NB4 (cell line): ENCODE measurements at regions not wholly inside any gene's neighbourhood (a gene's known extent, or its start where the extent isn't known, plus 50 kb on each side); places are given as distances from the start of the nearest gene placed in this dataset.

ENCODE experiments used
- DNase-seq: peaks from one replicate; pipeline ENCODE4 v3.0.0; 2010; ENCODE audit warnings: low read depth
- H3K4me3 ChIP-seq: one replicate; pipeline ENCODE4 v1.5.1; 2011; ENCODE audit warnings: mild to moderate bottlenecking, low read depth, low read length, moderate library complexity
- CTCF ChIP-seq: IDR thresholded peaks from one replicate; pipeline ENCODE4 v1.5.1; 2012; ENCODE audit warnings: low read depth, low read length
- MAX ChIP-seq: IDR thresholded peaks from 2 replicates; pipeline ENCODE4 v1.6.1; 2011; ENCODE audit warnings: low read depth, low read length
- MYC ChIP-seq: IDR thresholded peaks from 2 replicates; pipeline ENCODE4 v1.6.1; 2011; ENCODE audit warnings: low read depth, low read length
- POLR2A ChIP-seq: IDR thresholded peaks from 2 replicates; pipeline ENCODE4 v1.6.1; 2011; ENCODE audit warnings: mild to moderate bottlenecking; ENCODE audit not compliant: insufficient read length; ENCODE audit errors: extremely low read depth

GRCh38 chr10:108808228-108808627, 1115.1 kb downstream of the XPNPEP1 start:
- TF ChIP-seq CTCF, result no peak
- TF ChIP-seq MYC, result no peak
- TF ChIP-seq MAX, result no peak
- TF ChIP-seq POLR2A, result no peak
- no peak for DNase-seq
- H3K4me3 ChIP-seq, result no peak overlapping the region

GRCh38 chr10:108801775-108802517, 1121.4 kb downstream of the XPNPEP1 start:
- DNase-seq, result no peak
- H3K4me3 ChIP-seq, result no peak overlapping the region
- TF ChIP-seq CTCF (no peak), POLR2A (no peak), MAX (no peak), MYC (no peak)

GRCh38 chr10:108801220-108801619, 1122.1 kb downstream of the XPNPEP1 start:
- TF ChIP-seq MYC (no peak), MAX (no peak), POLR2A (no peak), CTCF (no peak)
- no peak for DNase-seq
- no peak overlapping the region for H3K4me3 ChIP-seq

- no peak overlapping the region for H3K4me3 ChIP-seq
- no peak for DNase-seq
- TF ChIP-seq CTCF (no peak), MYC (no peak), MAX (no peak), POLR2A (no peak)
Observed at GRCh38 chr10:108797573-108797972, 1125.7 kb downstream of the XPNPEP1 start.

GRCh38 chr10:108791794-108792474, 1131.4 kb downstream of the XPNPEP1 start:
- H3K4me3 ChIP-seq, result no peak overlapping the region
- TF ChIP-seq MAX (no peak), POLR2A (no peak)
- no peak for DNase-seq

GRCh38 chr10:108791030-108791429, 1132.3 kb downstream of the XPNPEP1 start:
- no peak for DNase-seq
- no peak overlapping the region for H3K4me3 ChIP-seq
- TF ChIP-seq MAX (no peak), CTCF (no peak), MYC (no peak), POLR2A (no peak)
